ENCODE measurements at regions not wholly inside any gene's neighbourhood (a gene's known extent, or its start where the extent isn't known, plus 50 kb on each side); places are given as distances from the start of the nearest gene placed in this dataset.

DNA sequence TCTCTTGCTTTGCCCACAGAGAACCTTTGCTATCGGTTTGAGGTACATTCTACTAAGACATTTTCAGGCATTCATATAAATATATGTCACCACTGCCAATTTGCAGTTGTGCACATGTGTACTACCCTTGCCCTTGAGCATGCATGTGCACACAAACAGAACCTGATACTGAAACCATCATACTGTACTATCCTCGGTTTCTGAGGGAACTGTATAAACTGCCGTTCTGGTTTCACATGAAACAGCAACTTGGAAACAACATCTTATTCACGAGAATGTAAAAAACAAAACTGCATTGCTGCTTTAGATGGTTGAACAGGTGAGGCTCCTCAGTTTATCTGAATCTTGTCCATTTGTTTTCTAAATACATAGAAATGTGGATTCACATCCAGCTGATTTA is 151.2 kb upstream of the TMEM170B start:
- peak in 1 of 3 donors; percentile 76 for DNase-seq
- Mint-ChIP-seq H3K27ac (peak overlapping the region in 1 of 3 donors; percentile 62), H3K9me3 (no peaks in the 10 kb centered on the region), H3K27me3 (peaks cover 5% of the 10 kb centered on the region), H3K36me3 (no peaks in the 10 kb centered on the region), H3K4me3 (peak overlapping the region in 2 of 4 donors; percentile 18 to 39), H3K4me1 (peaks cover 19 to 42% (median 32%) of the 10 kb centered on the region in 4 donors)
- H3K4me3 ChIP-seq (ENCODE audit: low read depth, low read length): peak overlapping the region; percentile 16
- no peak for ATAC-seq (ENCODE audit: low read depth in 2 of 2)
- H3K4me1 ChIP-seq (ENCODE audit: control insufficient read depth, insufficient read depth, low read length, poor library complexity, severe bottlenecking): peaks cover 25% of the 10 kb centered on the region
- no peaks in the 10 kb centered on the region for H3K36me3 ChIP-seq (ENCODE audit: control insufficient read depth, insufficient read depth, low read length)
- H3K27ac ChIP-seq (ENCODE audit: insufficient read depth, low read length, poor library complexity, severe bottlenecking): no peak overlapping the region
- no peaks in the 10 kb centered on the region for H3K27me3 ChIP-seq (ENCODE audit: control insufficient read depth, insufficient read depth, low read length)
- H3K9me3 ChIP-seq (ENCODE audit: control insufficient read depth in 2 of 2, low read length in 2 of 2): no peaks in the 10 kb centered on the region

DNA sequence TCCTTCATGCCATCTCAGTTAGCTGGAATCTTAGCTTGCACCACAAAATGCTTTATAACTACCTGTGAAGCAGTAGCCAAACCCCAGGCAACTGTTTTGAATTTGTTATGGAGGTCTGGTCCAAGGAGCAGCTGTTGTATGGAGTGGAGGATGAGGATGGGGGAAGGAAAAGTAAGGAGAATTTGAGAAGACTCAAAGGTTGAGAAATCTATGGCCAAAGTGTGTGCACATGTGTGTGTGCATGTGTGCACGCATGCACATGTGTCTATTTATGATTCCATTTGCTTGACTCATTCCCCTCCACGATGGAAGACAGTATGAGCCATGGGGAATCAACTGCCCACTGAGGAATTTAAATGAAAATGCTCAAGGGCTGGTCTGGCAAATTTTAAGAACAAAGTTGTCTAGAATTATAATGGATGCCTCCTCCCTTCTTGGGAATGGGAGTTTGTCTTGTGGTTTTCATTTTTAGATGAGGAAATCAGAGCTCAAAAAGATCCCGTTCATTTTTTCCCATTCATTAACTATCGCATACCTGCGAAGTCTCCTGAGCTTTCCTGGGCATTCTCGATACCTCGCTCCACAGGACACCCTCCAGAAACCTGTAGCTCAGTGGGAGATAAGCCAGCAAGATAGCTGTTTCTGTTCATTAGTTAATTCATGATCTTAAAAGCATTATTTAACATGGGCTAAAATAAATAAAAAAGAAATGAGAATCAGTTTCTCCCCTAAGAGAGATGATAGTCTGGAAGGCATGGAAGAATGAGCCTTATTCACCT is 152.3 kb upstream of the NEDD9 start:
- no peak overlapping the region for H3K27ac ChIP-seq (ENCODE audit: insufficient read depth, low read length, poor library complexity, severe bottlenecking)
- Mint-ChIP-seq H3K4me1 (peaks cover 32 to 57% (median 47%) of the 10 kb centered on the region in 4 donors), H3K27ac (peak overlapping the region in 2 of 3 donors; percentile 6 to 20), H3K9me3 (no peaks in the 10 kb centered on the region), H3K4me3 (peak overlapping the region in 1 of 4 donors; percentile 22), H3K36me3 (peaks cover 8% of the 10 kb centered on the region), H3K27me3 (no peaks in the 10 kb centered on the region)
- no peak overlapping the region for H3K4me3 ChIP-seq (ENCODE audit: low read depth, low read length)
- DNase-seq (no peak), ATAC-seq (ENCODE audit: low read depth in 2 of 2) (no peak)
- H3K4me1 ChIP-seq (ENCODE audit: control insufficient read depth, insufficient read depth, low read length, poor library complexity, severe bottlenecking): peaks cover 41% of the 10 kb centered on the region
- peaks cover 2% of the 10 kb centered on the region for H3K36me3 ChIP-seq (ENCODE audit: control insufficient read depth, insufficient read depth, low read length)
- H3K27me3 ChIP-seq (ENCODE audit: control insufficient read depth, insufficient read depth, low read length): no peaks in the 10 kb centered on the region
- no peaks in the 10 kb centered on the region for H3K9me3 ChIP-seq (ENCODE audit: control insufficient read depth in 2 of 2, low read length in 2 of 2)

DNA sequence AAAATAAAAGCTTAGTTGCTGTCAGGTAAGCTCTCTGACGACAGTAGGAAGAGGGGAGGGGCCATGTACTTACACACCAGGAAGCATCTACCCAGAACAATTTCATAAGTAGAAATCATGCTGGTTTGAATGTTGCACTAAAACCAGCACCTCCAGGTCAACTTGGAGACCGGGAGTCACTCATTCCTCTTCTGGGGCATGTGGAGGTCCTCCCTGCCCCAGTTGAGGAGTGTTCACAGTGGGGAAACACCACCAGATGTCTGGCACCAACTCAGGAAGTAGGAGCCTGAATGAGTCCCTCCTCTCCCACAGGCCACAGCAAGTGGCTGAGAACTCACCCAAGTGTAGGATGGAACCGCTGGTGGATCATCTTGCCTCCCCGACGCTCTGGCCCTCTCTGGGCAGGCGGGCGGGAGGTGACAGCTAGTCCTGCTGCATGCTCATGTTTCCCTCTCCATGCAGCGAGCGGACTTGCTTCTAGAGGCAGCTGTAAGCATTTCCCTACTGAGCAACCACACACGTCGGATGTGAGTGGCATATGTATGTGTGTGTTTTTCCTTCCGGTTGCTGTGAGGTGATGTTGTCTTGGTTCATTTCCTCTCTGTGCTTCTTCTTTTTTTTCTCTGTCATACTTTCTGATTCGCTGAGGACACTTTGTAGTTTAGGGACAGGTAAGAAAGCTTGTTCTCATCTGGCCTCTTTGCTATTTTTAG is 149.5 kb upstream of the NEDD9 start:
- ATAC-seq (ENCODE audit: low read depth in 2 of 2) (peak; percentile 97), DNase-seq (peak; percentile 56 to 95 (median 86))
- Mint-ChIP-seq H3K27me3 (no peaks in the 10 kb centered on the region), H3K36me3 (peaks cover 19% of the 10 kb centered on the region), H3K4me1 (peaks cover 37 to 70% (median 56%) of the 10 kb centered on the region in 4 donors), H3K4me3 (peak overlapping the region; percentile 86 to 95 (median 92)), H3K27ac (peak overlapping the region; percentile 90 to 94 (median 91)), H3K9me3 (peaks cover 0 to 2% (median 0%) of the 10 kb centered on the region in 7 donors)
- H3K4me3 ChIP-seq (ENCODE audit: low read depth, low read length): peak overlapping the region; percentile 86
- no peaks in the 10 kb centered on the region for H3K27me3 ChIP-seq (ENCODE audit: control insufficient read depth, insufficient read depth, low read length)
- H3K9me3 ChIP-seq (ENCODE audit: control insufficient read depth in 2 of 2, low read length in 2 of 2): no peaks in the 10 kb centered on the region
- peaks cover 2% of the 10 kb centered on the region for H3K36me3 ChIP-seq (ENCODE audit: control insufficient read depth, insufficient read depth, low read length)
- peaks cover 41% of the 10 kb centered on the region for H3K4me1 ChIP-seq (ENCODE audit: control insufficient read depth, insufficient read depth, low read length, poor library complexity, severe bottlenecking)
- H3K27ac ChIP-seq (ENCODE audit: insufficient read depth, low read length, poor library complexity, severe bottlenecking): peak overlapping the region; percentile 90

DNA sequence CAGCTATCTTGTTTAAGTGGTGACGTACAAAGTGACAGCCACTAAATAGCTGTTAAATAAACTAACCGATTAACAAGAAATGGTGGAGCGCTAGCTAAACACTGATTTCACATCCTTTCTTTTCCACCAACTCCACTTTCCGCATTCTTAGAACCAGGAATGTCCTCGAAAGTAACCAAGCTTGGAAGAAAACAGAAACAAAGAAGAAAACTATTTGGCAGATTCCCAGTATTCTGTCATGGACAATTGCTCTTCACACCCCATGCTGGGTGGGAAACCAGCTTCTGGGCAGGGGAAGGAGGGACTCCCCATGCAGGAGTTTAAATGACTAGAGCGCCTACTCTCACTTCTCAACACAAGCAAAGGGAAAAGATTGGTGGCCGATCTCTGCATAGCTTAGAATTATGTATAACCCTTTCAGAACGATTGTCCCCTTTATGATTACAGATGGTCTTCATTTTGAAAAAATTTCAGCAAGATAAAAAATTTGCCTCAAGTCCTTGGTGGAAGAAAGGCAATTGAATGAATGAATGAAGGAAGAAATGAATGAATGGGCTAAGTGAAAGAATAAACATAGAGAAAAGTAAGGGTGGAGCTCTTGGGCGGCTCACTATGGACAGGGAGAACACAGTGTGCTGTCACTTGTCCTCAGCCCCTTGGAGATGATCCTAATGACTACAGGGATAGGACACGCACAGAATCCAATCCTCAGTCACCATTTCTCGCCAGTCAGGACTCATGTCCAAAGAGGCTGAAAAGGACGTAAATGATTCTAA is 148.7 kb upstream of the NEDD9 start:
- no peaks in the 10 kb centered on the region for H3K27me3 Mint-ChIP-seq
- peak overlapping the region; percentile 86 to 95 (median 92) for H3K4me3 Mint-ChIP-seq
- DNase-seq (no peak), ATAC-seq (ENCODE audit: low read depth in 2 of 2) (no peak)
- Histone ChIP-seq H3K9me3 (ENCODE audit: control insufficient read depth in 2 of 2, low read length in 2 of 2) (no peaks in the 10 kb centered on the region), H3K4me1 (ENCODE audit: control insufficient read depth, insufficient read depth, low read length, poor library complexity, severe bottlenecking) (peaks cover 38% of the 10 kb centered on the region), H3K27ac (ENCODE audit: insufficient read depth, low read length, poor library complexity, severe bottlenecking) (peak overlapping the region; percentile 90), H3K4me3 (ENCODE audit: low read depth, low read length) (peak overlapping the region; percentile 86), H3K36me3 (ENCODE audit: control insufficient read depth, insufficient read depth, low read length) (peaks cover 2% of the 10 kb centered on the region), H3K27me3 (ENCODE audit: control insufficient read depth, insufficient read depth, low read length) (no peaks in the 10 kb centered on the region)
- H3K4me1 Mint-ChIP-seq: peaks cover 34 to 70% (median 51%) of the 10 kb centered on the region in 4 donors
- H3K9me3 Mint-ChIP-seq: peaks cover 0 to 2% (median 0%) of the 10 kb centered on the region in 7 donors
- peaks cover 23% of the 10 kb centered on the region for H3K36me3 Mint-ChIP-seq
- H3K27ac Mint-ChIP-seq: peak overlapping the region; percentile 90 to 94 (median 91)

DNA sequence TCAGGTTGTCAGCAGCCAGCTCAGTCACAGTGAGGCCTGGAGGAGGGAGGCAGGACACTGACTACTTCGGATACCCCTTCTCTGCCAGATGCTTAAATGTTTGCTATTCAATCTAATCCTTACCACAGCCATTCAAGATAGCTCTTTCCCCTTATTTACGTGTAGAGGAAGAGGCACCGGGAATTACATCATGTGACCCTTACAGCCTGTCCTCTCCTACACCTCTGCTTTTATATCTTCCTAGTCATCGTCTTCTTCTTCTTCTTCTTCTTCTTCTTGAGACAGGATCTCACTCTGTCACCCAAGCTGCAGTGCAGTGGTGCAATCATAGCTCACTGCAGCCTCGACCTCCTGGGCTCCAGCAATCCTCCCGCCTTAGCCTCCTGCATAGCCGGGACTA is 148.1 kb upstream of the NEDD9 start:
- Histone ChIP-seq H3K4me3 (ENCODE audit: low read depth, low read length) (peak overlapping the region; percentile 86), H3K27me3 (ENCODE audit: control insufficient read depth, insufficient read depth, low read length) (no peaks in the 10 kb centered on the region), H3K27ac (ENCODE audit: insufficient read depth, low read length, poor library complexity, severe bottlenecking) (no peak overlapping the region), H3K36me3 (ENCODE audit: control insufficient read depth, insufficient read depth, low read length) (peaks cover 3% of the 10 kb centered on the region), H3K9me3 (ENCODE audit: control insufficient read depth in 2 of 2, low read length in 2 of 2) (no peaks in the 10 kb centered on the region), H3K4me1 (ENCODE audit: control insufficient read depth, insufficient read depth, low read length, poor library complexity, severe bottlenecking) (peaks cover 38% of the 10 kb centered on the region)
- peak overlapping the region; percentile 86 to 95 (median 92) for H3K4me3 Mint-ChIP-seq
- DNase-seq (no peak), ATAC-seq (ENCODE audit: low read depth in 2 of 2) (no peak)
- H3K36me3 Mint-ChIP-seq: peaks cover 27% of the 10 kb centered on the region
- H3K27me3 Mint-ChIP-seq: no peaks in the 10 kb centered on the region
- H3K9me3 Mint-ChIP-seq: peaks cover 0 to 2% (median 0%) of the 10 kb centered on the region in 7 donors
- H3K27ac Mint-ChIP-seq: peak overlapping the region in 2 of 3 donors; percentile 90 to 94
- H3K4me1 Mint-ChIP-seq: peaks cover 31 to 71% (median 51%) of the 10 kb centered on the region in 4 donors

DNA sequence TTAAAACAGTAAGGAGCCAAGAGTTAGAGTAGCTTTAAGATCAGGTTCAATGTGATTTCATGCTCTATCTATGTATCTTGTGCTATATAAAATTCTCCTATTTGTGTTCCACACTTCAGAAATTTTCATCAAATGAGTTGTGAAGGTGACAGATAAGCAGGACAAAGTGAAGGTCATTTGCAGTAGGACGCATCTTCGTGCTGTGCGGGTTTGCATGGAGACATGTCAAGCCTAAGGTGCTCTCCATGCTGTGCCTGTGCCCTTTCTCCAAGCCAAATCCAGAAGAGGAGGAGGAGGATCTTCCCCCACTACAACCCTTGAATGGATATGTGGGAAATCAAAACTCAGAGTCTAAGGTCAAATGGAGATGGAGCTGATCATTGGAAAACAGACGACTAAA is 147.3 kb upstream of the NEDD9 start:
- Histone ChIP-seq H3K4me3 (ENCODE audit: low read depth, low read length) (peak overlapping the region; percentile 86), H3K27ac (ENCODE audit: insufficient read depth, low read length, poor library complexity, severe bottlenecking) (no peak overlapping the region), H3K27me3 (ENCODE audit: control insufficient read depth, insufficient read depth, low read length) (no peaks in the 10 kb centered on the region), H3K9me3 (ENCODE audit: control insufficient read depth in 2 of 2, low read length in 2 of 2) (no peaks in the 10 kb centered on the region), H3K4me1 (ENCODE audit: control insufficient read depth, insufficient read depth, low read length, poor library complexity, severe bottlenecking) (peaks cover 45% of the 10 kb centered on the region), H3K36me3 (ENCODE audit: control insufficient read depth, insufficient read depth, low read length) (peaks cover 6% of the 10 kb centered on the region)
- ATAC-seq (ENCODE audit: low read depth in 2 of 2) (no peak), DNase-seq (no peak)
- Mint-ChIP-seq H3K4me1 (peaks cover 36 to 74% (median 56%) of the 10 kb centered on the region in 4 donors), H3K27ac (peak overlapping the region in 2 of 3 donors; percentile 39 to 90), H3K36me3 (peaks cover 34% of the 10 kb centered on the region), H3K27me3 (no peaks in the 10 kb centered on the region), H3K4me3 (peak overlapping the region; percentile 61 to 95 (median 88)), H3K9me3 (peaks cover 0 to 2% (median 0%) of the 10 kb centered on the region in 7 donors)

DNA sequence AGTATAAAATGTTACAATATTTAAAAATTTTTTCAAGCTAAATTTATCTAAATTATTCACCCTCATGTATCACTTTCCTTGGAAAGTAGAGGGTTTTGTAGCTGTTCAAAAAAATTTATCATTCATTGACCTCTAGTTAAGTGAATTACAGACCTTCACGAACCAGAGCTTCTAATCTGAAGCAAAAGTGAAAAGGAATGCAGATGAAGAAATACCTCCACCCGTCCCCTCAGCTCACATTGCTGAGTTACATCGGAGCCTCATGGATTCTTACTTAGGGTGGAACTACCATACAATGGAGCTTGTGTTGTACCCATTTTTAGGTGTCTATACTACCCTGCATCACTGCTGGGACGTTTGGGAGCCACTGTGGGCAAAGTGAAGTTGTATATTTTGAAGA is 146.2 kb upstream of the NEDD9 start:
- H3K27ac Mint-ChIP-seq: no peak overlapping the region
- Histone ChIP-seq H3K4me3 (ENCODE audit: low read depth, low read length) (no peak overlapping the region), H3K4me1 (ENCODE audit: control insufficient read depth, insufficient read depth, low read length, poor library complexity, severe bottlenecking) (peaks cover 53% of the 10 kb centered on the region), H3K9me3 (ENCODE audit: control insufficient read depth in 2 of 2, low read length in 2 of 2) (no peaks in the 10 kb centered on the region), H3K27me3 (ENCODE audit: control insufficient read depth, insufficient read depth, low read length) (no peaks in the 10 kb centered on the region), H3K36me3 (ENCODE audit: control insufficient read depth, insufficient read depth, low read length) (peaks cover 6% of the 10 kb centered on the region), H3K27ac (ENCODE audit: insufficient read depth, low read length, poor library complexity, severe bottlenecking) (no peak overlapping the region)
- peaks cover 0 to 5% (median 0%) of the 10 kb centered on the region in 7 donors for H3K9me3 Mint-ChIP-seq
- H3K4me1 Mint-ChIP-seq: peaks cover 47 to 81% (median 62%) of the 10 kb centered on the region in 4 donors
- H3K36me3 Mint-ChIP-seq: peaks cover 38% of the 10 kb centered on the region
- ATAC-seq (ENCODE audit: low read depth in 2 of 2) (no peak), DNase-seq (no peak)
- H3K27me3 Mint-ChIP-seq: no peaks in the 10 kb centered on the region
- peak overlapping the region in 1 of 4 donors; percentile 42 for H3K4me3 Mint-ChIP-seq

Measured in CD4-positive, CD25-positive, alpha-beta regulatory T cell (primary cell).